ENCODE measurements at regions not wholly inside any gene's neighbourhood (a gene's known extent, or its start where the extent isn't known, plus 50 kb on each side); places are given as distances from the start of the nearest gene placed in this dataset.

GRCh38 chr1:199843861-199844260 is 183.6 kb upstream of the NR5A2 start:
- H3K27ac ChIP-seq, result no peak overlapping the region
- H3K4me3 ChIP-seq, result no peak overlapping the region
- H3K36me3 ChIP-seq, result no peaks in the 10 kb centered on the region
- TF ChIP-seq EP300 (IDR thresholded peaks at IDR 0.05) (no peak), POLR2A (IDR thresholded peaks at IDR 0.05) (no peak), POLR2AphosphoS5 (IDR thresholded peaks at IDR 0.05) (no peak)
- TF ChIP-seq, protein P1, sequence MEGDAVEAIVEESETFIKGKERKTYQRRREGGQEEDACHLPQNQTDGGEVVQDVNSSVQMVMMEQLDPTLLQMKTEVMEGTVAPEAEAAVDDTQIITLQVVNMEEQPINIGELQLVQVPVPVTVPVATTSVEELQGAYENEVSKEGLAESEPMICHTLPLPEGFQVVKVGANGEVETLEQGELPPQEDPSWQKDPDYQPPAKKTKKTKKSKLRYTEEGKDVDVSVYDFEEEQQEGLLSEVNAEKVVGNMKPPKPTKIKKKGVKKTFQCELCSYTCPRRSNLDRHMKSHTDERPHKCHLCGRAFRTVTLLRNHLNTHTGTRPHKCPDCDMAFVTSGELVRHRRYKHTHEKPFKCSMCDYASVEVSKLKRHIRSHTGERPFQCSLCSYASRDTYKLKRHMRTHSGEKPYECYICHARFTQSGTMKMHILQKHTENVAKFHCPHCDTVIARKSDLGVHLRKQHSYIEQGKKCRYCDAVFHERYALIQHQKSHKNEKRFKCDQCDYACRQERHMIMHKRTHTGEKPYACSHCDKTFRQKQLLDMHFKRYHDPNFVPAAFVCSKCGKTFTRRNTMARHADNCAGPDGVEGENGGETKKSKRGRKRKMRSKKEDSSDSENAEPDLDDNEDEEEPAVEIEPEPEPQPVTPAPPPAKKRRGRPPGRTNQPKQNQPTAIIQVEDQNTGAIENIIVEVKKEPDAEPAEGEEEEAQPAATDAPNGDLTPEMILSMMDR (IDR thresholded peaks at IDR 0.05), result no peak
- no peaks in the 10 kb centered on the region for H3K27me3 ChIP-seq
- no peak for DNase-seq (ENCODE audit: low spot score in 2 of 2)
- H3K9me3 ChIP-seq, result no peaks in the 10 kb centered on the region
- no peaks in the 10 kb centered on the region for H3K4me1 ChIP-seq
- WGBS, result 24% methylated on average over 2 of the region's 2 CpGs

GRCh38 chr1:199847021-199847420 is 180.5 kb upstream of the NR5A2 start:
- no peak overlapping the region for H3K27ac ChIP-seq
- TF ChIP-seq EP300 (IDR thresholded peaks at IDR 0.05) (no peak), POLR2AphosphoS5 (IDR thresholded peaks at IDR 0.05) (no peak), POLR2A (IDR thresholded peaks at IDR 0.05) (no peak)
- H3K4me3 ChIP-seq, result no peak overlapping the region
- H3K4me1 ChIP-seq, result no peaks in the 10 kb centered on the region
- H3K9me3 ChIP-seq, result no peaks in the 10 kb centered on the region
- WGBS, result 68% methylated on average over 8 of the region's 8 CpGs
- no peaks in the 10 kb centered on the region for H3K27me3 ChIP-seq
- no peaks in the 10 kb centered on the region for H3K36me3 ChIP-seq
- DNase-seq (ENCODE audit: low spot score in 2 of 2), result no peak

- no peaks in the 10 kb centered on the region for H3K4me1 ChIP-seq
- 78% methylated on average over 2 of the region's 2 CpGs for WGBS
- no peak overlapping the region for H3K27ac ChIP-seq
- no peak for DNase-seq (ENCODE audit: low spot score in 2 of 2)
- TF ChIP-seq EP300 (IDR thresholded peaks at IDR 0.05), result no peak
- no peak for TF ChIP-seq POLR2A (IDR thresholded peaks at IDR 0.05)
- TF ChIP-seq POLR2AphosphoS5 (IDR thresholded peaks at IDR 0.05), result no peak
- TF ChIP-seq, protein P1 (IDR thresholded peaks at IDR 0.05), result no peak
- no peak overlapping the region for H3K4me3 ChIP-seq
- no peaks in the 10 kb centered on the region for H3K9me3 ChIP-seq
- no peaks in the 10 kb centered on the region for H3K36me3 ChIP-seq
- no peaks in the 10 kb centered on the region for H3K27me3 ChIP-seq
These were observed 175.9 kb upstream of the NR5A2 start for GRCh38 chr1:199851439-199852140.

GRCh38 chr1:199854686-199855321 is 172.7 kb upstream of the NR5A2 start:
- Histone ChIP-seq H3K4me1 (no peaks in the 10 kb centered on the region), H3K9me3 (no peaks in the 10 kb centered on the region), H3K36me3 (no peaks in the 10 kb centered on the region), H3K27ac (no peak overlapping the region), H3K27me3 (no peaks in the 10 kb centered on the region), H3K4me3 (no peak overlapping the region)
- TF ChIP-seq, protein P1 (IDR thresholded peaks at IDR 0.05), result no peak
- TF ChIP-seq POLR2AphosphoS5 (IDR thresholded peaks at IDR 0.05), result no peak
- no peak for TF ChIP-seq EP300 (IDR thresholded peaks at IDR 0.05)
- no peak for TF ChIP-seq POLR2A (IDR thresholded peaks at IDR 0.05)
- WGBS, result 75% methylated on average over 3 of the region's 3 CpGs
- no peak for DNase-seq (ENCODE audit: low spot score in 2 of 2)

GRCh38 chr1:199855580-199855979 is 171.9 kb upstream of the NR5A2 start:
- WGBS, result 38% methylated on average over 4 of the region's 4 CpGs
- Histone ChIP-seq H3K4me1 (no peaks in the 10 kb centered on the region), H3K27me3 (no peaks in the 10 kb centered on the region), H3K27ac (no peak overlapping the region), H3K4me3 (no peak overlapping the region), H3K36me3 (no peaks in the 10 kb centered on the region), H3K9me3 (no peaks in the 10 kb centered on the region)
- no peak for DNase-seq (ENCODE audit: low spot score in 2 of 2)
- TF ChIP-seq POLR2A (IDR thresholded peaks at IDR 0.05) (no peak), POLR2AphosphoS5 (IDR thresholded peaks at IDR 0.05) (no peak), EP300 (IDR thresholded peaks at IDR 0.05) (no peak)
- TF ChIP-seq, protein P1 (IDR thresholded peaks at IDR 0.05), result no peak

Measured in suprapubic skin (tissue), 4 donors.